AG04450 (cell line): ENCODE measurements at regions not wholly inside any gene's neighbourhood (a gene's known extent, or its start where the extent isn't known, plus 50 kb on each side); places are given as distances from the start of the nearest gene placed in this dataset.

Experiments
- CTCF ChIA-PET: fragments of 300-600, 350-600 bp; formaldehyde crosslinking; extraction: SDS; loops from one replicate; lab custom pipeline; 2022; ENCODE audit warnings: antibody characterized with exemption, inconsistent platforms; lab: Charles Lee
- POLR2A ChIA-PET: fragments of 350-600 bp; formaldehyde crosslinking; extraction: SDS; loops from one replicate; lab custom pipeline; 2021; ENCODE audit warnings: antibody characterized with exemption, inconsistent platforms; lab: Yijun Ruan, JAX
- DNase-seq: peaks from one replicate; pipeline ENCODE4 v3.0.0-alpha.2; 2011; ENCODE audit warnings: low read depth, low spot score
- H3K27ac ChIP-seq: one replicate; pipeline ENCODE4 v1.5.1; 2012; ENCODE audit warnings: low read depth, low read length, control low read depth
- H3K27me3 ChIP-seq: one replicate; pipeline ENCODE4 v1.6.0; 2012; ENCODE audit warnings: low read length; ENCODE audit not compliant: control insufficient read depth, insufficient read depth
- H3K4me3 ChIP-seq: 2 replicates; pipeline ENCODE4 v1.5.1; 2011; ENCODE audit warnings: mild to moderate bottlenecking, low read depth, low read length, control low read depth
- H3K9me3 ChIP-seq: 2 replicates; pipeline ENCODE4 v1.5.1; 2012; ENCODE audit warnings: low read length; ENCODE audit not compliant: control insufficient read depth, insufficient read depth
- TF ChIP-seq, protein P1 (sequence below): IDR thresholded peaks from 2 replicates; pipeline ENCODE4 v1.5.1; 2011; ENCODE audit warnings: low read depth, low read length, control low read depth, inconsistent platforms

GRCh38 chr7:98686466-98687080 lies 69.5 kb downstream of the NPTX2 start:
- Histone ChIP-seq H3K27me3 (no peaks in the 10 kb centered on the region), H3K27ac (no peak overlapping the region), H3K4me3 (no peak overlapping the region), H3K9me3 (peaks cover 40% of the 10 kb centered on the region)
- POLR2A ChIA-PET, result no interaction called here
- no peak for DNase-seq
- CTCF ChIA-PET, result no interaction called here
- TF ChIP-seq, protein P1, sequence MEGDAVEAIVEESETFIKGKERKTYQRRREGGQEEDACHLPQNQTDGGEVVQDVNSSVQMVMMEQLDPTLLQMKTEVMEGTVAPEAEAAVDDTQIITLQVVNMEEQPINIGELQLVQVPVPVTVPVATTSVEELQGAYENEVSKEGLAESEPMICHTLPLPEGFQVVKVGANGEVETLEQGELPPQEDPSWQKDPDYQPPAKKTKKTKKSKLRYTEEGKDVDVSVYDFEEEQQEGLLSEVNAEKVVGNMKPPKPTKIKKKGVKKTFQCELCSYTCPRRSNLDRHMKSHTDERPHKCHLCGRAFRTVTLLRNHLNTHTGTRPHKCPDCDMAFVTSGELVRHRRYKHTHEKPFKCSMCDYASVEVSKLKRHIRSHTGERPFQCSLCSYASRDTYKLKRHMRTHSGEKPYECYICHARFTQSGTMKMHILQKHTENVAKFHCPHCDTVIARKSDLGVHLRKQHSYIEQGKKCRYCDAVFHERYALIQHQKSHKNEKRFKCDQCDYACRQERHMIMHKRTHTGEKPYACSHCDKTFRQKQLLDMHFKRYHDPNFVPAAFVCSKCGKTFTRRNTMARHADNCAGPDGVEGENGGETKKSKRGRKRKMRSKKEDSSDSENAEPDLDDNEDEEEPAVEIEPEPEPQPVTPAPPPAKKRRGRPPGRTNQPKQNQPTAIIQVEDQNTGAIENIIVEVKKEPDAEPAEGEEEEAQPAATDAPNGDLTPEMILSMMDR, result no peak

- CTCF ChIA-PET, result no interaction called here
- DNase-seq, result no peak
- no peak overlapping the region for H3K4me3 ChIP-seq
- no peaks in the 10 kb centered on the region for H3K27me3 ChIP-seq
- peaks cover 35% of the 10 kb centered on the region for H3K9me3 ChIP-seq
- TF ChIP-seq, protein P1, result no peak
- POLR2A ChIA-PET, result no interaction called here
- H3K27ac ChIP-seq, result no peak overlapping the region
Observed at GRCh38 chr7:98687111-98687751, 70.1 kb downstream of the NPTX2 start.

DNA sequence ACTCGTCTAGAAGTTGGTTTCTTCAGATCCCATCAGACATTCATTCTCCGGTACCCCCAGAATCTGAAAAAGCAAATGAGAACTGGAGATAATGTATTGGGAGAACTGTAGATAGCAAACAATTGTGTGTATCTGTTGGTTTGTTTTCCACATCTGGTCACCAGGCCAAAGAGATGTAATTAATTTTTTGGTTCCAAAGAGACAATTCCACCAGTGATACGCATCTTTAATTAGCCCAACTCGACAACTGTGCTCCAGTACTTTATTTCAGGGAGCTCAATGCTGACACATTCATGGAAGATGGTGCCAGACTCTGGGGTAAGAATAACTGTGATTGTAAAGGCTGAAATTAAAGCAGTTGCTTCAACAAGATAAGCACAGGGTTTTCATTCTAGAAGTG lies 74.5 kb downstream of the NPTX2 start:
- Histone ChIP-seq H3K9me3 (peaks cover 34% of the 10 kb centered on the region), H3K4me3 (no peak overlapping the region), H3K27me3 (no peaks in the 10 kb centered on the region), H3K27ac (no peak overlapping the region)
- no peak for DNase-seq
- ChIA-PET CTCF (no interaction called here), POLR2A (no interaction called here)
- TF ChIP-seq, protein P1, result no peak

GRCh38 chr7:98697083-98697482 lies 80.0 kb downstream of the NPTX2 start:
- DNase-seq, result no peak
- ChIA-PET CTCF (no interaction called here), POLR2A (no interaction called here)
- peaks cover 34% of the 10 kb centered on the region for H3K9me3 ChIP-seq
- H3K27ac ChIP-seq, result no peak overlapping the region
- no peaks in the 10 kb centered on the region for H3K27me3 ChIP-seq
- TF ChIP-seq, protein P1, result no peak
- H3K4me3 ChIP-seq, result no peak overlapping the region

GRCh38 chr7:98697485-98698240 lies 80.6 kb downstream of the NPTX2 start:
- TF ChIP-seq, protein P1, result no peak
- Histone ChIP-seq H3K27me3 (no peaks in the 10 kb centered on the region), H3K4me3 (no peak overlapping the region), H3K9me3 (peaks cover 35% of the 10 kb centered on the region), H3K27ac (no peak overlapping the region)
- ChIA-PET POLR2A (no interaction called here), CTCF (no interaction called here)
- no peak for DNase-seq
